Kidney epithelial cell (primary cell): ENCODE measurements at regions not wholly inside any gene's neighbourhood (a gene's known extent, or its start where the extent isn't known, plus 50 kb on each side); places are given as distances from the start of the nearest gene placed in this dataset.

Source experiments
- DNase-seq: peaks from one replicate; pipeline ENCODE4 v3.0.0-alpha.2; 2010; ENCODE audit warnings: low read depth
- H3K27me3 ChIP-seq: 2 replicates; pipeline ENCODE4 v1.6.0; 2011; ENCODE audit warnings: low read length; ENCODE audit not compliant: control insufficient read depth, insufficient read depth
- H3K36me3 ChIP-seq: 2 replicates; pipeline ENCODE4 v1.5.1; 2011; ENCODE audit warnings: low read length; ENCODE audit not compliant: control insufficient read depth, insufficient read depth
- H3K4me3 ChIP-seq: 2 replicates; pipeline ENCODE4 v1.5.1; 2011; ENCODE audit warnings: low read depth, mild to moderate bottlenecking, control low read depth, low read length
- TF ChIP-seq, protein P1 (sequence below): IDR thresholded peaks from 2 replicates; pipeline ENCODE4 v1.5.1; 2011; ENCODE audit warnings: mild to moderate bottlenecking, moderate library complexity, low read length, control low read depth, inconsistent platforms; ENCODE audit not compliant: insufficient read depth, poor library complexity, severe bottlenecking

DNA sequence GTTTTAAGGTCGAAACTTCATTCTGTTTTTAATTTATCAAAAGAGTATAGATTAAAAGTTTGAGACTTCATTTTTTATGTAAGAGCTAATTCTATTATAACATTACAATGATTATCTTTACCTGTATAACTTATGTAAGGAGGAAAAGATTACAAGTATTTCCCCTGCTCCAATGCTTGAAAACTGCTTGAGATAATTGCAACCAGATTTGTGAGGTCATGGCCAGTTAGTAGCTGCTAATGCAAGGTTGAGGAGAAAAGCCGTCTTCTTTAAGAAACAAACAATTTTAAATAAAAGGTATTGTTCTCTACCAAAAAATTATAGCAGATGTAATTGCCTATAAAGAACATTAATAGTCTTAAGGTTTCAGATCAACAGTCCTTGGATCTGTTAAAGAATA is 208.3 kb upstream of the UBE2E2 start:
- no peaks in the 10 kb centered on the region for H3K36me3 ChIP-seq
- TF ChIP-seq, protein P1, sequence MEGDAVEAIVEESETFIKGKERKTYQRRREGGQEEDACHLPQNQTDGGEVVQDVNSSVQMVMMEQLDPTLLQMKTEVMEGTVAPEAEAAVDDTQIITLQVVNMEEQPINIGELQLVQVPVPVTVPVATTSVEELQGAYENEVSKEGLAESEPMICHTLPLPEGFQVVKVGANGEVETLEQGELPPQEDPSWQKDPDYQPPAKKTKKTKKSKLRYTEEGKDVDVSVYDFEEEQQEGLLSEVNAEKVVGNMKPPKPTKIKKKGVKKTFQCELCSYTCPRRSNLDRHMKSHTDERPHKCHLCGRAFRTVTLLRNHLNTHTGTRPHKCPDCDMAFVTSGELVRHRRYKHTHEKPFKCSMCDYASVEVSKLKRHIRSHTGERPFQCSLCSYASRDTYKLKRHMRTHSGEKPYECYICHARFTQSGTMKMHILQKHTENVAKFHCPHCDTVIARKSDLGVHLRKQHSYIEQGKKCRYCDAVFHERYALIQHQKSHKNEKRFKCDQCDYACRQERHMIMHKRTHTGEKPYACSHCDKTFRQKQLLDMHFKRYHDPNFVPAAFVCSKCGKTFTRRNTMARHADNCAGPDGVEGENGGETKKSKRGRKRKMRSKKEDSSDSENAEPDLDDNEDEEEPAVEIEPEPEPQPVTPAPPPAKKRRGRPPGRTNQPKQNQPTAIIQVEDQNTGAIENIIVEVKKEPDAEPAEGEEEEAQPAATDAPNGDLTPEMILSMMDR, result no peak
- H3K27me3 ChIP-seq, result no peaks in the 10 kb centered on the region
- DNase-seq, result no peak
- H3K4me3 ChIP-seq, result no peak overlapping the region

DNA sequence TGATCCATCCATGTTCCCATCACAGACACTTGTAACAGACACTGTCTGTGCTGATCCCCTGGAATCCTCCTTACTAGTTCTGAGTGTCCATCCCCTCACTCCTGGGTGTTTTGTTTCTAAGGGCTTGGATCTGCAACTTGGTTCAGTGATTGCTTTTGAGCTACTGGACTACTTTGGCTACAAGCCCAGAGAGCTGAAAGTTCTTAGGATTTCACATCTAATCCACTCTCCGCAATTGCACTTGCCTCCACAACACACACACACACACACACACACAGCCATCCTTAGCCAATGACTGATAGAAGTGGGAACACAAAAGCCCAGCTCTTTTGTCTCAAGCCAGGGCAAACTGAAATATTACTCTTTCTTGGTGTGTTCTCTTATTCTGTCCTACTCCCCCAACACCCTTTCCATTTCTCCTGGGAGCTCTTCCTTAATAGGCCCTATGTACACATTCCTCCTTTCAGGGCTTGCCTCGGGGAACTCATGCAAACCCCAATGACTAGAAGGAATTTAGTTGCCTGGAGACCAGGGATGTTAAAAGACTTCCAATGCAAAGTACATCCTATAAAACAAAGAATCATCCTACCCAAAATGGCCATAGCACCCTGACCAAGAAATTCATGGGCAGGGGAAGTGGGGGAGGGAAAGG is 206.1 kb upstream of the UBE2E2 start:
- DNase-seq, result no peak
- H3K36me3 ChIP-seq, result no peaks in the 10 kb centered on the region
- no peaks in the 10 kb centered on the region for H3K27me3 ChIP-seq
- TF ChIP-seq, protein P1, result no peak
- H3K4me3 ChIP-seq, result no peak overlapping the region

DNA sequence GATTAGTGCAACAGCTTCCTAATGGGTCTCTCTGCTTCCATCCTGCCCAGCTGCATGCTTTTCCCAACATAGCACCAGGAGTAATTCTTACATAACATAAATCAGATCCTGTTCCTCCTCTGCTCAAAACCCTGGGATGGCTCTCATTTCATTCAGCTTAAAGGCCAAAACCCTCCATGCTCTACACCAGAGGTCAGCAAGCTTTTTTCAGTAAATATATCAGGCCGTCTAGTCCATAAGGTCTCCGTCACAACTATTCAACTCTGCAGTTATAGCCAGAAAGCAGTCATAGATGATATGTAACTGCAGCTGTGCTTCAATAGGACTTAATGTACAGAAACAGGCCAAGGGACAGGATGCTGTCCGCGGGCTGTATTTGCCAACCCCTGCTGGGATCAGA is 202.8 kb upstream of the UBE2E2 start:
- TF ChIP-seq, protein P1, result no peak
- Histone ChIP-seq H3K27me3 (no peaks in the 10 kb centered on the region), H3K4me3 (no peak overlapping the region), H3K36me3 (no peaks in the 10 kb centered on the region)
- no peak for DNase-seq

DNA sequence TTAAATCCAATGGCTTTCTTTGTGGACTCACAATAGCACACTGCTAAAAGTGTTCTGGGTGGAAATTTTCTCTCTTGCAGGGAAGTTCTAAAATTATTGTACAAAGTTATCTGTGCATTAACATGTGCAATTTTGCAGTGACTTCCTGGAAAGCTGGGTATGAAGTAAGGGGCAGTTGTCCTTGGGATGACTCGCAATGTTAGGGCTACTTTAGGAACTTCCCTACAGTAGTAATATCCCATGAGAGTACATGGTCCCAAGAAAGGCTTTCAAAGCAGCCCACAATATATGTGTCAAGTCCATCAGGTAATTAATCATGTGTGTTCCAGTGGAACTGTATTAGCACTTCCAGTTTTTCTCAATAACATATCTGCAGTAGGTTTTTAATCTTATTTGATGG is 201.0 kb upstream of the UBE2E2 start:
- Histone ChIP-seq H3K36me3 (no peaks in the 10 kb centered on the region), H3K4me3 (no peak overlapping the region), H3K27me3 (no peaks in the 10 kb centered on the region)
- DNase-seq, result no peak
- TF ChIP-seq, protein P1, result no peak

DNA sequence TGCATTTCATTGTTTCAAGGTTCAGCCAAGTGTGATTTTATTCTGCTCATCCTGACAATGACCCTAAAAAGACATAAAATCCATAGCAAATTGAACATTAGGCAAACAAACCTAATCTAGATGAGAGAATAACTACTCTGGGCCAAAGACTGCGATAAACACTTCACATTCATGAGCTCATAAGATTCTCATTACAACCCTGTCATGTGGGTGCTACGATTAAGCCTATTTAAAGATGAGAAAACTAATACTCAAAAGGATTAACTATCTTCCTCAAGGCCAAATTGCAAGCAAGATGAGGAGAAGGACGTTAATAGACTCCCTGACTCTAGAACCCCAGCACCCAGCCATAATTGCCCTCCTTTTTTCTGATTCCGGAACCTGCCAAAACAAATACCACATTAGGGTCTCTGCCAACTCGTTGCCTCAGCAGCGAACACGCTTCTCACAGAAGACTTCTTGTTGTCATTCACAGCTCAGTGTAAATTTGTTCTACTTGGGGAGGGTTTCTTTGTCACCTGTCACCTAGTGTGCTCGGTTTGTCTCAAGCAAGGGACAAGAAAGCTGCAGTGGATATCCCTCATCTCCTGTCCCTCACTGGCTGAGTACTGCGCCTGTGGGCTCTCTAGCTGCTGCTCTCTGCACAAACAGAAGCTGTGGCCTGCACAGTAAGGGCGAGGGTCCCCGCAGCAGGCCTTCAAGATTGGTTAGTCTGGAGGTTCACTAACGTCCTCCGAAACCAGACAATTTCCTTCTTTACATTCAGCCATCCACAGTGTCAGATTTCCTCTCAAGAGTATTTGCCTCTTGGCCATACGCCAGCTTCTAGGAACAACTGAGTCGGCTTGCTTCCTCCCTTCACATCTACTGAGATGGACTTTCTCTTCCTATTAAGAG is 200.0 kb upstream of the UBE2E2 start:
- TF ChIP-seq, protein P1, result no peak
- Histone ChIP-seq H3K27me3 (no peaks in the 10 kb centered on the region), H3K4me3 (no peak overlapping the region), H3K36me3 (no peaks in the 10 kb centered on the region)
- DNase-seq, result no peak
